ENCODE measurements at regions not wholly inside any gene's neighbourhood (a gene's known extent, or its start where the extent isn't known, plus 50 kb on each side); places are given as distances from the start of the nearest gene placed in this dataset.

DNA sequence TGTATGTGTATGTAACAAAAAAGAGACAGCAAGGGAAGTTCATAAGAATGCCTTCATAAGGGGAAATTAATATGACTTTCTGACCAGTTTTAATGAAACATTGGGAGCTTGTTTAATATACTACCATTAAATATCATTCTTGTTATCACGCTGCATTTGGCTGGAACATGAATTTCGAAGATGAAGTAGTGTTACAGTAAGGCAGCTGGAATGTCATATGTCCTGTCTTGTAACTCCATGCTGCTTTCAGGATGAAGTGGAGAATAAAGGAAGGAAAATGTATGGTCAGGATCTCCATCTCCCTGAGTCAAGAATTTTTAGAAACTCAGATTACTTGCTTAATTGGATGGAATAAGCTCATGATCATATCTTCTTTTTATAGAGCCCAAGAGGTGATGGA, 61.5 kb upstream of the DMAC1 start:
- TF ChIP-seq, protein P1, sequence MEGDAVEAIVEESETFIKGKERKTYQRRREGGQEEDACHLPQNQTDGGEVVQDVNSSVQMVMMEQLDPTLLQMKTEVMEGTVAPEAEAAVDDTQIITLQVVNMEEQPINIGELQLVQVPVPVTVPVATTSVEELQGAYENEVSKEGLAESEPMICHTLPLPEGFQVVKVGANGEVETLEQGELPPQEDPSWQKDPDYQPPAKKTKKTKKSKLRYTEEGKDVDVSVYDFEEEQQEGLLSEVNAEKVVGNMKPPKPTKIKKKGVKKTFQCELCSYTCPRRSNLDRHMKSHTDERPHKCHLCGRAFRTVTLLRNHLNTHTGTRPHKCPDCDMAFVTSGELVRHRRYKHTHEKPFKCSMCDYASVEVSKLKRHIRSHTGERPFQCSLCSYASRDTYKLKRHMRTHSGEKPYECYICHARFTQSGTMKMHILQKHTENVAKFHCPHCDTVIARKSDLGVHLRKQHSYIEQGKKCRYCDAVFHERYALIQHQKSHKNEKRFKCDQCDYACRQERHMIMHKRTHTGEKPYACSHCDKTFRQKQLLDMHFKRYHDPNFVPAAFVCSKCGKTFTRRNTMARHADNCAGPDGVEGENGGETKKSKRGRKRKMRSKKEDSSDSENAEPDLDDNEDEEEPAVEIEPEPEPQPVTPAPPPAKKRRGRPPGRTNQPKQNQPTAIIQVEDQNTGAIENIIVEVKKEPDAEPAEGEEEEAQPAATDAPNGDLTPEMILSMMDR (IDR thresholded peaks at IDR 0.05; ENCODE audit: low read depth, low read length), result no peak
- no peak for TF ChIP-seq POLR2A (IDR thresholded peaks at IDR 0.05; ENCODE audit: extremely low read depth, insufficient read length)

All from NB4 (cell line).